ENCODE measurements at regions not wholly inside any gene's neighbourhood (a gene's known extent, or its start where the extent isn't known, plus 50 kb on each side); places are given as distances from the start of the nearest gene placed in this dataset.
"Not testable (repeated sequence)": the region's sequence is repeated elsewhere in the genome, so short reads cannot be mapped to it uniquely, and the experiment has no call there.

- WGBS, 2 donors = 92 to 100% methylated on average over 2 of the region's 2 CpGs
- Histone ChIP-seq H3K9me3 (no peaks in the 10 kb centered on the region), H3K36me3 (no peaks in the 10 kb centered on the region), H3K27ac (no peak overlapping the region), H3K4me1 (no peaks in the 10 kb centered on the region), H3K4me3 (replicated peaks in 1 of 3) (no peak overlapping the region), H3K27me3 (no peaks in the 10 kb centered on the region)
- TF ChIP-seq POLR2A (IDR thresholded peaks at IDR 0.05) = no peak
- TF ChIP-seq CTCF (IDR thresholded peaks at IDR 0.05) = no peak
- DNase-seq = no peak
- intact Hi-C loops (cut with DNase I) = no loop called here
These were observed 54.9 kb upstream of the ZNF678 start for GRCh38 chr1:227508431-227508830.

- H3K27ac ChIP-seq; H3K4me1 ChIP-seq; H3K4me3 ChIP-seq (replicated peaks in 1 of 3); H3K36me3 ChIP-seq; H3K9me3 ChIP-seq; H3K27me3 ChIP-seq; DNase-seq; intact Hi-C loops (cut with DNase I): not testable (repeated sequence)
- WGBS, 2 donors = 90 to 100% methylated on average over 5 to 7 of the region's 30 CpGs
These were observed 56.6 kb upstream of the ZNF678 start for GRCh38 chr1:227506490-227507393.

- DNase-seq; H3K4me3 ChIP-seq (replicated peaks in 1 of 3); H3K27me3 ChIP-seq; intact Hi-C loops (cut with DNase I); H3K9me3 ChIP-seq; H3K27ac ChIP-seq; H3K36me3 ChIP-seq; H3K4me1 ChIP-seq: not testable (repeated sequence)
- 75 to 100% methylated on average over 1 of the region's 5 CpGs for WGBS, 2 donors
These were observed 67.3 kb upstream of the ZNF678 start for GRCh38 chr1:227496045-227496444.

- H3K9me3 ChIP-seq; intact Hi-C loops (cut with DNase I); H3K27me3 ChIP-seq; H3K4me1 ChIP-seq; H3K4me3 ChIP-seq (replicated peaks in 1 of 3); H3K36me3 ChIP-seq; DNase-seq; H3K27ac ChIP-seq: not testable (repeated sequence)
- WGBS, 2 donors = 0 to 50% methylated on average over 1 of the region's 14 CpGs
These were observed 69.3 kb upstream of the ZNF678 start for GRCh38 chr1:227493863-227494551.

GRCh38 chr1:227490478-227490877, 72.9 kb upstream of the ZNF678 start:
- WGBS, 2 donors = 82 to 87% methylated on average over 5 of the region's 5 CpGs
- Histone ChIP-seq H3K27me3 (no peaks in the 10 kb centered on the region), H3K27ac (no peak overlapping the region), H3K36me3 (no peaks in the 10 kb centered on the region), H3K4me3 (replicated peaks in 1 of 3) (no peak overlapping the region), H3K4me1 (no peaks in the 10 kb centered on the region), H3K9me3 (no peaks in the 10 kb centered on the region)
- TF ChIP-seq CTCF (IDR thresholded peaks at IDR 0.05) (no peak), POLR2A (IDR thresholded peaks at IDR 0.05) (no peak)
- intact Hi-C loops (cut with DNase I) = no loop called here
- no peak for DNase-seq

GRCh38 chr1:227490001-227490400, 73.4 kb upstream of the ZNF678 start:
- H3K4me1 ChIP-seq = no peaks in the 10 kb centered on the region
- no peak overlapping the region for H3K4me3 ChIP-seq (replicated peaks in 1 of 3)
- H3K36me3 ChIP-seq = no peaks in the 10 kb centered on the region
- H3K27ac ChIP-seq = no peak overlapping the region
- DNase-seq = no peak
- intact Hi-C loops (cut with DNase I) = no loop called here
- no peaks in the 10 kb centered on the region for H3K27me3 ChIP-seq
- WGBS, 2 donors = 95 to 100% methylated on average over 2 of the region's 2 CpGs
- no peaks in the 10 kb centered on the region for H3K9me3 ChIP-seq
- TF ChIP-seq POLR2A (IDR thresholded peaks at IDR 0.05) (no peak), CTCF (IDR thresholded peaks at IDR 0.05) (no peak)

Data from thyroid gland (tissue), 4 donors.